HG02678 (cell line): ENCODE measurements at regions not wholly inside any gene's neighbourhood (a gene's known extent, or its start where the extent isn't known, plus 50 kb on each side); places are given as distances from the start of the nearest gene placed in this dataset.

Source experiments
- ATAC-seq: cut with Tn5 transposase; IDR thresholded peaks from one replicate; pipeline ENCODE4 v1.9.1; 2021; ENCODE audit warnings: mild to moderate bottlenecking, moderate library complexity; ENCODE audit not compliant: unreplicated experiment

DNA sequence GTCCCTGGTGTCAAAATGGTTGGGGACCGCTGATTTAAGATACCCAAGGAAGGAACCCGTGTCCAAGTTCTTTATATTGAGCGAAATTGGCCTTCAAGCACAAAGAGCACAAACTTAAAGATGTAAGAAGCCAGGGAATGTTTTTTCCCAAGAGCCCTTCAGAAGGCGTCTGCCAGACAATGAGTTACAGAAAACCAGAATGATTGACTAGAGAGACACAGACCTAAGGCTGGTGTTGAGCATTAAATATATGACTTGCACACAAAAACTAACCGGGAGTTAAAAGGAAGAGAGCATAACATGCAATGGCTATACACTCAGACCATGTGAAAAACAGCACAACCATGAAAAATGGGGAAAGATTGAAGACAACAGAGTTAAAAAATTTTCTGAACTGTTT is 157.5 kb upstream of the FAM9B start:
- ATAC-seq: no peak

DNA sequence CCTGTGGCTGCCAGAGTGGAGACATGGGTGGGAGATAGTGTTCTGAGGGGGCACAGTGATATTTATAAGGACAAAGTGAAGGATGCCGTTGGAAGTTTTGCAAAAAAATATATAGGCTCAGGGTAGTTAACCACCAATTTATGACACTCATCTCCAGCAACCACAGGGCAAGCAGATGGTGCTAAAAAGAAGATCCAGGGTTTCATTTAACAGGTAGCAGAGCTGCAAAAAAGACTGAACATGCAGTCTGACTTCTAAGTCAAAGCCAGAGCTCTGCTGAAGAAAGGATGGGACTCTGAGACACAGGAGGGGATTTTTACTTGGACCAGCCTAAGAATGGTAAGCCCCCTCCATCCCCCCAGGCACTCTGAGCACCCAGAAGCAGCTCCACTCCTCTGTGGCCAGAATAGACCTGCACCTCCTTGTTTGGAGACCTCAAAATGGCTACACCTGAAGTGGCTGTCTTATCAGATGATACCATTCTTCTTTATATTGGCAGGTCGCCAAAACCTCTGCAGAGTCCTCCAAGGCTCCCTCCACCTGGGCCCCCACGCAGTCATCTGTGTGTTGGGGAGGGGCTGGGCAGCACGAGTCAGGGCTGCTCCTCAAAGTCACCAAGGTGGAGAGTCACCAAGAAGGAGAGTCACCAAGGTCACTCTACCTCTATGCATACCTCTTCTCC is 161.4 kb upstream of the FAM9B start:
- no peak for ATAC-seq

DNA sequence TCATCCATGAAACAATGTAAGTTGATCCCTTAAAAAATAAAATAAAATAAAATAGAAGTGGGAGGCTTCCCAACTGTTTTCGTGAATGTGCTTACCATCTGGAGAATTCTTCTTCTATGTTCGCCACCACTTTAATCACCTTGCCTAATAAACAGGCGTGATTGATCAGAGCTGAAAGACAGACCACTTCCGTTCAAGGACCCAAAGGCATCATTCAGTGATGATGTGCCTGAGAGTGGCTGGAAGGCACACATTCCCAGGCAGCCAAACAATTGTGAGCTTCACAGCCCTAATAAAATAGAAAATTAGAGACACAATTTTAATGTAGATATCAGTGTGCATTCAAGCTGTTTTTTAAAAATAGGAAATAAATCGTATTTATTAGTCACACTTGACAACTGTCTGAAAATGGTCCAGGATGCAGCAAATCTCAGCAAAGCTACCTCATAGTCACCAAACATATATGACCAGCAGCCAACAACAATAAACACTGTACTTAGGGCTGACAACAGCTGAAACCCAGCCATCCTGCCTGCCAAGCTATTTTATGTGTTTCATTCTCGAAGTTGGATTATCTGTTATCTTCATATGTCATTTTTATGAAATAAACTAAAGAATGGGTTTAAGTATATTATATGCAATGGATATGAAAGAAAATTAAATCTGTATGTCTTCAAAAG is 163.2 kb upstream of the FAM9B start:
- ATAC-seq: no peak

DNA sequence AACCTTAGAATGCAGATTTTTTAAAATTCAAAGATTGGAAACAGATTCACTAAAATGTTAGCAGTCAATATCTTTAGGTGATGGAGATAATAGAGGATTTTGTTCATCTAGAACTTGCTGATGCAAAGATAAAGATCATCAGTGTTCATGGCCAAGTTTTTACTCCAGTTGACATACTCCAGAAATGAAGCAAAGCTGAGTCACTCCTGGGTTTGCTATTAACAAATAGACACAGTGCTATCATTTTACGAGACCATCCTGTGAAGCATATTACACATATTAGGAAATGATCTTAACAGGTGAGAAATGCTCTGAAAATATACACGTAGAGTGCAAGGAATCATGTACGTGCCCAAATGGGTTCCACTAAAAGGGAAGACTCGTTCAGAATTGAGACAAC is 170.6 kb upstream of the FAM9B start:
- ATAC-seq: no peak

DNA sequence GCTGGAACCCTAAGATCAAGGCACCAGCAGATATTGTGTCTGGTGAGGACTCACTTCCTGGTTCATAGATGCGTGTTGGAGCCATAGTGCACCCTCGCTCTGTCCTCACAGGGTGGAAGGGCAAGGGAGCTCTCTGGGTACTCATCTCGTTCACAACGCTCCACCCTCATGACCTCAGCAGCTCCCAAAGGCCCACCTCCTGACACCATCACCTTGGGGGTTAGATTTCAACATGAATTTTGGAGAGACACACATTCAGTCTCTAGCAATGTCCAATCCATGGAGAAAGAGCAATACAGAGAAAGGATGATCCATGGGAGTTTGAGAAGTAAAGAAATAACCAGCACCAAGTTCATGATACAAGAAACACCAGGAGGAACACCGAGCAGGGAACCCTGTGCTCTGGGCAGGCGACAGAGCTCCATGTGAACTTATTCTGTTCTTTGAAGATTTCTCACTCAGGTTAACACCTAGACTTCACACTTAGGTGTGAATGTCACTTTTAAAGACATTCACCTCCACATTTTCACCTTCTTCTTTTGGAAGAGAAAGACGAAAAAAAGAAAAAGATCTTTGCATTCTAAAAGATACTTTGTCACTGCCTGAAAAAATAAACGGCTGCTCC is 171.8 kb upstream of the FAM9B start:
- ATAC-seq: no peak

DNA sequence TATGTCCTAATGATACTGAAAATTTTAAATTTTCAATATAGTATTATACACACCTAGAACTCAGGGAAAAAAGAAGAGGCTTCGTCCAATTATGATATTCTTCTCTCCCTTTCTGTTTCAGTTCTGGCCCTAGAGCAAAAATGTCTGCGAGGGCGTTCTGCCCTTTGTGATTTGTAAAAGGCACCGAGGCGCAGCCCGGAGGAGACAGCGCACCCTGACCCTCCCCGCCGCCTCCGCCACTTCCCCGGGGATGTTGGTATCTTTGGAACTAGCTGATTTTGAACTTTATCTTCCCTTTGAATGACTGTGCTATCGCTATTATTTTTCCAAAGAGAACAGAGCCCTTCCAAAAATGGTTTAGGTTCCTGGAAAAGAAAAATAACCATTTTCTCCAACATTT is 173.2 kb upstream of the FAM9B start:
- no peak for ATAC-seq

DNA sequence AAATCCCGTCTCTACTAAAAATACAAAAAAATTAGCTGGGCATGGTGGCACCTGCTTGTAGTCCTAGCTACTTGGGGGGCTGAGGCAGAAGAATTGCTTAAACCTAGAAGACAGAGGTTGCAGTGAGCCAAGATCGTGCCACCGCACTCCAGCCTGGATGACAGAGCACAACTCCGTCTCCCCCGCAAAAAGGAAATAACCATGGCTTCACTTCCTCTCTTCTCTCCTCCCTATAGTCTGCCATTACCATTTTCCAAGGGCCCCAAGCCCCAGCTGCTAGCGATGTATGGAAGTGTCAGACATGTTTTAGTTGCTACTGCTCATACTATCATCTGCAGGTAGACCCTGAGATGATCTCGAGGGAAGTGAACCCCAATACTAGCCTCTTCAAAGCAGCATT is 177.3 kb upstream of the FAM9B start:
- no peak for ATAC-seq

DNA sequence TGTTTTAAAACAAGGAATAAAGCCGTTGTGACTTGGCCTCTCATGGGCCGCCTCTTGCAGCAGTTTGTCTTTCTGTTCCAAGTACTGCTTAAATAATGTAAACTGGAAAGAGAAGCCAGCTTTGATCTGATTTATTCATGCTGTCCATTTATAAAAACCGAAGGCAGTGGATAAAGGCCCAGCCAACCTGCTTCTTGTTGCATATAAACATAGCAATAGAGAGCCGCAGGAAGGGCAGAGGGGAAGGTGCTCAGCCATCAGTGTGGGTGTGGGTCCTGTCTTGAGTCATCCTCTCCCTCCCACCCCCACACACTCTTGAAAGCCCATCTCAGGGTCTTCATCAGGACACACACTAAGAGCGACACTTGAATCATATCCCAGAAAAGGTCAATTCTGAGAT is 187.9 kb upstream of the FAM9B start:
- no peak for ATAC-seq

DNA sequence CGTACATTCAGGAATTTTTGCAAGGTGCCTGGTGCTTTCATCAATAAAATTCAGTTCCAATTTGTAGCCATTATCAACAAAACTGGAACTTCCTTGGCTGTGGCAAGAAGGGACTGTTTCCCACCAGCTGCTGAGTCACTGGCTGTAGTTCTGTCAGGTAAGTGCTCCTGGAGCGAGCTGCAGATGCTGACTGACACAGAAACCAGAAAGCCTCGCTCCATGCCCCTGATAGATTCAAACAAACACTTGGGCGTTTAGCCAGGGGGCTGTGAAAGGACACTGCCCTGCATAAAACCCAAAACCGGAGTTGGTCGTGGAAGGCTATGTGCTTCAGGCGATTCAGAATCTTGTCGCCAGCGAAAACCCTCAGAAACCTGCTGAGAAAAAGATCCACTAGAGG is 188.4 kb upstream of the FAM9B start:
- no peak for ATAC-seq

DNA sequence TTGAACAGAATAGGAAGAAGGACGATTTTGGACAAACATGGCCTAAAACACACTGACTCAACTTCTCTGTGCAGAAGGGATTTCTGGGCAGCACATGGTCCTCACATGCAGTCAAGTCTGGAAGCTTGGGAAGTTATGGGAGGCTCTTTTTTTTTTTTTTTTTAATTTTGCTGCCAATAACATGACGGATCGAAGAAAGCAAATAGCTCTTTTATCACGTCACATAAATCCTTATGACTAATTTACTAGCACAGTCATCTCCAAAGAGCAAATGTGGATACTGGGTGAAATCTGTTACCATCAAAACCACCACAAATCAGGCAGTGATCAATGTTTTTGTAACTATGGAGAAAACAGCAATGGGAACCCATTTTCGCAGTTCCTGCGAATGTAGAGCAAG is 193.3 kb upstream of the FAM9B start:
- no peak for ATAC-seq

DNA sequence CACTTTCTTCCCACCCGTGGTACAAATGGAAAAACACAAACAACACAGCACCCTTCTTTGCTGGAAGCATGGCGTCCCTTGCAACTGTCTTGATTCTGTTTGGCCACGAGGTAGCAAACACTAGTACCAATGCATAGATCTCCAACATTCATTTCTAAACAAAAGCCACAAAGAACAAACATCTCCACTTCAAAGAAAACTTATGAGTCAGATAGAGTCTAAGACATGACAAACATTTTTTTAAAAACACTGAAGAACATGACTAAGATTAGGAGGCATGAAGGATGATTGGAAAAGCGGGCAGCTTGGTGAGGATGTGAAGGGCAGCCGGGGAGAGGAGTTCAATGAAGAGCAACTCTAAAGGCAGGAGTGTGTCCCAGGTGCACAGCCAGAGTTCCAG is 197.6 kb upstream of the FAM9B start:
- ATAC-seq: no peak

DNA sequence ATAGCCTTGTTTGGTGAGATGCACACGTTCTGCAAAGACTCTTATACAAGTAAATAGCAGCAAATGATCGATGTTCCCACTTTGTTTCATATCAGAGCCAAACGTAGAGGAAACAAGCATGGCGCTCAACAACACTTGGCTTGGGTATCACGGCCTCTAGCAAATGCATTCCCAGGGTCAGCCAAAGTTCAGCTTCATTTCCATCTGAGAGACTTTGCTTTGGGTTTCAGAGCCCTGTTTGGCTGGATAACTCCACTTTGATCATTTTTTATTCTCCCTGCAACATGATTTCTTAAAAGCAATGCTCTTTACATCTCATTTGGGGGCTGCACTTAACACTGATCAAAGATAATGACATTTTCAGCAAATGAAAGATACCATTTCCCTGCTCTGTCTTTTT is 199.2 kb upstream of the FAM9B start:
- ATAC-seq: no peak

DNA sequence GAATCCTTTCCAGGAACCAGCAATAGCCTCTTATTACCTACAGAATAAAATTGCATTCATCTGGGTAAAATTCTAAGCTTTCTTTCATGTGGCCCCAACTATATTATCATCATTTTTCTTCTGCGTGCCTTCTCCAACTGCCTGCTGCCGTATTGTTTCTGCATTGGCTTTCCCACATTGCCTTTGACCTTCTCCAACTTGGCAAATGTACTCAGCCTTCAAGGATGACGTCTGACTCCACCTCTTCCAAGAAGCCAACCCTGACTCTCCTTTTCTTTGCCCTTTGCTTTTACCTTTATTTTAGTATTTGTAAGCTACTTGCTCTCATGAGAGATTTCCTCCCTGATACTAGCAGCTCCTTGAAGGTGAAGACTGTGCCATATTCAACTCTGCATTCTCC is 200.4 kb upstream of the FAM9B start:
- no peak for ATAC-seq

DNA sequence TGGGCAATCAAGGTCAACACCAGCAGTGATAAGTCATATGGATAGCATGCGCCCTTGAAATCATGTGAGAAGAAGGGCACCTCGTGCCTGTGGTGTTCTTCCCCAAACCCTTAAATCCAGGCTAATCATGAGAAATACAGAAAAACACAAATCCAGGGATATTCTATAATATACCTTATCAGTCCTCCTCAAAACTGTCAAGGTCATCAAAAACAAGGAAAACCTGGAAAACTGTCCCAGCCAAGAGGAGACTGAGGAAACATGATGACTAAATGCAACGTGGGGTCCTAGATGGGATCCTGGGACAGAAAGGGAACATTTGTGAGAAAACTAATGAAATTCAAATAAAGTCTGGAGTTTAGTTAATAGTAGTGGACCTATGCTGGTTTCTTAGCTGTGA is 201.8 kb upstream of the FAM9B start:
- ATAC-seq: no peak

DNA sequence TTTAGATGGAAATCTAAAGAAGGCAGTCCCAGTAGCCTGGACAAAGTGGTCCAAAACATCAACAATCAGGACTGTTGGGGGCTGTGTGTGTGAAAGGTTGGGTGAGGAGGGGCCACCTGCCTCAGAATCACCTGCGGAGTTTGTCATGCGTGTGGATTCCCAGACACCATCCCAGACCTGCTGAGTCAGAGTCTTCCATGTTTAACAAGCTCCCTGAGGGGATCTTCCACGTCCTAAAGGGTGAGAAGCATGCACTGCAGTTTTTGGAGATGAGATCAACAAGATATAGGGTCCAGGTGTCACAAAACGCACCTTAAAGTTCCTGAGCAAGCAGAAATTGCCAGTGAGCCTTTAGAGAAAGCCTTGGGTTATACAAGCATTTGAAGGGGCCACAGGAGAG is 207.0 kb upstream of the FAM9B start:
- ATAC-seq: no peak

DNA sequence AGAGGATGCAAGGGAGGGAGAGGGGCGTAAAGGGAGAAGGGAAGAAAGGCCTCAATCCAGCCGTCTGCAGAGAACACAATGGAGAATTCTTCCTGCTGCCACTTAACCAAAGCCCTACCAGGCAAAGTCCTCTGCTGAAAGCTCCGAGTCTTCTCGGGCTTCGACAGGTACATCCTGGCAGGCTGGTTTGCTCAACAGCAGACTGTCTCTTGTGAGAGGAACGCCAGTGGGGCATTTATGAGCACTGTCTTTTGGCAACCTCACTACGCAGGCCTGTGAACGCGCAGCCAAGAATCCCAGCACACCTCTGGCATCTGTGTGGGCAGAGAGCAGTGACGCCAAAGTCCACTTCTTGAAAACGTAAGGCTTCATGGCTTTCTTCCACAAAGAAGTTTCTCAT is 207.5 kb upstream of the FAM9B start:
- ATAC-seq: no peak

DNA sequence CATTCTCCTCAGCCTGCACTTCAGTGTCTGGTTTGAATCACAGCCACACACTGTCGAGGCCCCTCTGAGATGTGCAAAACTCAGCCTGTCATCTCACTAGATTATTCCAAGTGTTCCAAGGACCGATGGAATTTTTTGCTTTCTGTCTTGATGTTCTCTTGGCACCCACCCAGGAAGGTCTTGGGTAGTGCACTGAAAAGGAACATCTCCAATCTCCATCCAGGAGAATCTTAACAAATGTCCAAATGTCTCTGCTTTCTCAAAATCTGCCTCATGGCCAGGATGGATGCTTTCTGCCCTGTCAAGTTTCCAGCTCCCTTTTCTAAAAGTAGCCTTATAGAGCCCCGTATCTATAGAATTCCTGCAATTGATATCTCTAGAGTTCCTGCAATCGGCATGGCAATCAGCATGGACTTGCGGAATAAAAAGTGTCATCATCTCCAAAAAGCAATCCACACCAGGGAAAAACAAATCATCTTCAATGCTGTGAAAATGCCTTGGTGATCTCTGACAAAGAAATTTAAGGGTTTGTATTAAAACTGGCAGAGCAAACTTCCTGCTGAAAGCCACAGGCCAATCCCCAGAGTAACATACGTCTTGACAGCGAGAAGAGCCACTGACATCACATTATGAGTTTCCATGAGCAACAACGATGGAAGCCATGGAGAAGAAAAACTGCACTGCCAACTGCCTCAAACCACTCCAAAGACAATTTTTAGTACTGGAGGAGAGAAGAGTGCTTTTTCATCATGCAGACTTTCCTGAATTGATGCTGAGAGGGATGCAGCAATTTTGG is 215.3 kb upstream of the FAM9B start:
- no peak for ATAC-seq

DNA sequence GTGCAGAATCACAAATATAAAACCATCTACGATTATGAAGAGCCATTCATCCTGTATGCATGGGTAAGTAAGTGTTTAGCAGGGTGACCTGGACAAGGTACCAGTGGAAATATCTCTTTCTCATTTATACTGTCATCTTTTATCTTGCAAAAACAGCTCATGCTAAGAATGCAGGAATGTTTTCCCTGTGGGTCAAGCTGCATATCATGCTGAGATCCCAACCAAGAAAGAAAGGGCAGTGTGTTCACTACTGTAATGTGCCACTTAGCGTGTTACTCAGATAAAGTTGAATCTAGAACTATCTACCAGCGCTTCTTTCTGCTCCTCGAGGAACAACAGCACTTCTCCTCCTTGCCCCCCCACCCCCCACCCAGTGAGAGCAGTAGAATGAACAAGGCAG is 212.7 kb upstream of the TBL1X start:
- ATAC-seq: no peak

DNA sequence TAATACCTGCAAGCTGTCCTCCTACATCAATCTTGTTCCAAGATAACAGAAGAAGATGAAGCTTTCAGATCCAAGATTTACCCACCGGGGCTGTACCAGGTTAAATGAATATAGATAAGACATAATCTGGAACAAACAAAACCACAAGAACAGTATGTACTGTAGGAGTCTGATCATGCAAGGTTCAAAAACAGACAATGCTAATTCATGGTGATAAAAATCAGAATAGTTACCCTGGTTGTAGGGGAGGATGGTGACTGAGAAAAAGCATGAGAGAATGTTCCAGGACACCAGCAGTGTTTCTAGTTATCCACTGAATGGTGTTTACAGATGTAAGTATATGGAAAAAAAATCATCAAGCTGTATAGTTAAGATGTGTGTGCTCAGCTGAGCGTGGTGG is 211.6 kb upstream of the TBL1X start:
- ATAC-seq: no peak

DNA sequence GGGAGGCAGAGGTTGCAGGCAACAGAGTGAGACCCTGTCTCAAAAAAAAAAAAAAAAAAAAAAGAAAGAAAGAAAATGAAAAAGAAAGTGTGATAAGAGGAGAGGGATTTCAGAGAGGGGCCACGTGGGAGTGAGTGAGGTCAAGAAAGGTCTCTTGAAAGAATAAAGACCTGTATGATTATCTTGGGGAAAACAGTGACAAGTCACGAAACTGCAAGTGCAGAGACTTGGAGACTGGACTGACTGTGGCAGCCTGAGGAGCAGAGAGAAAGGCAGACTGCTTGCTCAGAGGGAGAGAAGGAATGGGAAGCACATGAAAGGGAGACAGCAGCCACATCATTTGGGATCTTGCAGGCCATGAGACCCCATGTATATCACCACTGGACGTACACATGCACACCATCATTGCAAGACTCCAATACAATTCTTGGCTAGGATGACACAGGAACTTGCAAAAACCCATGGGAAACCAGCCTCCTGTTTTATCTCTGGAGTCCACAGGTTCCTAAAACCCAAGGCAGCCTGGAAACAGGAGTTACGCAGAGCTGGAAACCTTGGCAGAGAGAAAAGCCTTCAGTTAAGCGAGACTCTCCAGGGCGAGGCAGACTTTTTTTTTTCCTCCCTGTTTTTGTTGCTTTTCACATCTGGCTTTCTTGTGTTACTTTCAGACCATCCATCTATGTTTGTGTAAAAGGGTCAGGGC is 207.0 kb upstream of the TBL1X start:
- ATAC-seq: no peak

DNA sequence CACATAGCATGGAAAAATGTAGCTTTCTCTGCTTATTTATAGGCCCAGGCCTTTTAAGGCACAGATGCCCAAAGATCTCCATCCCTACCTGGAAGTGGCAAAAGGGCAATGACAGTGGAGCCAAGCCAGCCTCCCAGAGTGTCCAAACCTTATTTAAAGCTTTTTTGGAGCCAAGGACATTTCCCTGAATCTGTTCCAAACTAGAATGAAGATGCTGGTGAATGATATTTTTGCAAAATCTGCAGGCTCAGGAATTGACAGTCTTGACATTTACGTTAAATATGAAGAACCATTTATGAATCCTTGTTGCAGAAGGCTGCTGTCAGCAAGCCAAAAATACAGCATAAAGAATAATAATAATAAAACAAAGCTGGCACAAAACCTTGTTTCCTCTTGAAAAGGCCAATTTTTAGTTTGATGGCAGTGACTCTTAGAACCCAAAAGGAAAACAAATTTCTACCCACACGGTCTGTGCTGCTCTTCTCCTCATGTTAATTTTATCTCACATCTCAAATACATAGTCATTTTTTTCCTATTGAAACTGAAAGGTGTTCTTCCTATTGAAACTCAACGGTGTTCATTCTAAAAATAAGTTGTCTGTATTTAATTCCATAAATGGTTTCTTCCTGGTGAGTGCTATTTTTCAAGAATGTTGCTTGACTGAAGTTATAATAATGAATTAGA is 206.3 kb upstream of the TBL1X start:
- no peak for ATAC-seq
